ENCODE measurements at regions not wholly inside any gene's neighbourhood (a gene's known extent, or its start where the extent isn't known, plus 50 kb on each side); places are given as distances from the start of the nearest gene placed in this dataset.

- no peak for FAIRE-seq
- H3K79me1 ChIP-seq (ENCODE audit: low read depth, low read length): no peaks in the 10 kb centered on the region
- no peak overlapping the region; the same call in 1 of the 2 replicates for H3K18ac ChIP-seq (ENCODE audit: extremely low read depth, low read length)
- no peak overlapping the region for H4K8ac ChIP-seq (ENCODE audit: extremely low read depth, insufficient read depth, low read length)
- no peak overlapping the region for H4K5ac ChIP-seq (ENCODE audit: insufficient read length, low read depth, low read length)
- no peak overlapping the region for H2BK120ac ChIP-seq (replicated peaks; ENCODE audit: low read depth, low read length)
- no peaks in the 10 kb centered on the region for H3K27me3 ChIP-seq (replicated peaks in 1 of 4; ENCODE audit: control insufficient read depth in 3 of 4, extremely low read depth in 1 of 4, insufficient read depth in 3 of 4, low read length in 3 of 4)
- no peak overlapping the region for H4K91ac ChIP-seq (replicated peaks; ENCODE audit: insufficient read length, low read length)
- no peak overlapping the region for H2BK15ac ChIP-seq (ENCODE audit: low read length)
- no peak overlapping the region for H3K23ac ChIP-seq (ENCODE audit: insufficient read length)
- no peak overlapping the region for H2BK12ac ChIP-seq (ENCODE audit: low read depth, low read length)
- no peak overlapping the region for H3K9ac ChIP-seq (replicated peaks in 1 of 4; ENCODE audit: extremely low read depth in 1 of 4, low read depth in 3 of 4, low read length in 3 of 4)
- no peak overlapping the region for H3K14ac ChIP-seq (ENCODE audit: insufficient read length)
- no peaks in the 10 kb centered on the region for H3K23me2 ChIP-seq (ENCODE audit: low read depth, low read length)
- H3K4me3 ChIP-seq (ENCODE audit: extremely low read depth in 1 of 4, insufficient read depth in 2 of 4, low read depth in 3 of 4, low read length in 4 of 4): no peak overlapping the region
- POLR2A ChIA-PET (ENCODE audit: partially characterized antibody): no interaction called here
- peak overlapping the region; percentile 55; the same call in 1 of the 2 replicates for H2AFZ ChIP-seq (ENCODE audit: low read length)
- no peak overlapping the region for H3K4ac ChIP-seq (replicated peaks; ENCODE audit: insufficient read length, low read depth, low read length)
- no peaks in the 10 kb centered on the region for H3K36me3 ChIP-seq (ENCODE audit: control insufficient read depth in 2 of 4, insufficient read depth in 4 of 4, low read length in 3 of 4)
- H3K56ac ChIP-seq (replicated peaks; ENCODE audit: insufficient read length, low read depth, low read length): no peak overlapping the region
- no peaks in the 10 kb centered on the region for H3K9me3 ChIP-seq (ENCODE audit: insufficient read depth in 2 of 2, low read depth in 1 of 2, low read length in 1 of 2)
- no peak overlapping the region for H3K27ac ChIP-seq (ENCODE audit: low read depth, low read length)
- no peak for DNase-seq (ENCODE audit: low read depth in 1 of 2, low spot score in 2 of 2)
- no peaks in the 10 kb centered on the region for H4K20me1 ChIP-seq (replicated peaks in 1 of 2; ENCODE audit: control insufficient read depth in 1 of 2, insufficient read depth in 2 of 2, low read length in 2 of 2)
- H3K4me1 ChIP-seq (replicated peaks in 1 of 4; ENCODE audit: control insufficient read depth in 3 of 4, insufficient read depth in 4 of 4, low read length in 3 of 4): no peaks in the 10 kb centered on the region
- no peak overlapping the region for H2AK5ac ChIP-seq (ENCODE audit: low read depth, low read length)
- no peak overlapping the region for H2BK20ac ChIP-seq (ENCODE audit: low read length)
- no peak overlapping the region for H2BK5ac ChIP-seq (ENCODE audit: low read depth, low read length)
- H3K4me2 ChIP-seq (ENCODE audit: insufficient read depth in 1 of 2, low read depth in 2 of 2, low read length in 2 of 2): no peak overlapping the region
- no peaks in the 10 kb centered on the region for H3K79me2 ChIP-seq (ENCODE audit: control insufficient read depth in 1 of 2, insufficient read depth in 2 of 2, low read length in 2 of 2)
- CTCF ChIA-PET (ENCODE audit: partially characterized antibody): no interaction called here
- WGBS, 2 experiments (ENCODE audit: extremely low coverage in 1 of 2, insufficient coverage in 1 of 2, insufficient read length in 1 of 2, insufficient replicate concordance in 2 of 2, low coverage in 1 of 2, low lambda C conversion rate in 2 of 2, missing lambda C conversion rate in 1 of 2): 100% methylated on average over 1 of the region's 1 CpG; no CpG with 5 or more reads in 1 of the 2 experiments
- TF ChIP-seq TBP (IDR thresholded peaks at IDR 0.05; ENCODE audit: low read depth, low read length) (no peak), CBX8 (IDR thresholded peaks at IDR 0.05; ENCODE audit: borderline replicate concordance, low read depth, low read length) (no peak), SP2 (IDR thresholded peaks at IDR 0.05; ENCODE audit: low read length) (no peak), CHD1 (IDR thresholded peaks at IDR 0.05; ENCODE audit: low read depth, low read length) (no peak), CEBPB (IDR thresholded peaks at IDR 0.05; ENCODE audit: low read depth, low read length) (no peak), BCL11A (IDR thresholded peaks at IDR 0.05; ENCODE audit: low read depth in 2 of 2, low read length in 2 of 2) (no peak), ATF2 (IDR thresholded peaks at IDR 0.05; ENCODE audit: low read length) (no peak), NANOG (IDR thresholded peaks at IDR 0.05; ENCODE audit: insufficient read depth, low read depth, low read length, poor library complexity, severe bottlenecking) (no peak), KDM5A (IDR thresholded peaks at IDR 0.05; ENCODE audit: low read length) (no peak), CBX5 (IDR thresholded peaks at IDR 0.05; ENCODE audit: low read depth, low read length) (no peak), YY1 (IDR thresholded peaks at IDR 0.05; ENCODE audit: low read depth, low read length) (no peak), SIX5 (IDR thresholded peaks at IDR 0.05; ENCODE audit: low read depth, low read length) (no peak), POLR2AphosphoS5 (IDR thresholded peaks at IDR 0.05; ENCODE audit: low read depth, low read length) (no peak)
Observed at GRCh38 chr13:104002216-104002615, 936.0 kb upstream of the SLC10A2 start.
